ENCODE measurements at regions not wholly inside any gene's neighbourhood (a gene's known extent, or its start where the extent isn't known, plus 50 kb on each side); places are given as distances from the start of the nearest gene placed in this dataset.

- no peak for FAIRE-seq
Observed at GRCh38 chr10:62869958-62870357, 53.8 kb upstream of the EGR2 start.

GRCh38 chr10:62866941-62867340 is 50.8 kb upstream of the EGR2 start:
- FAIRE-seq: no peak

- no peak for FAIRE-seq
Observed at GRCh38 chr10:62866451-62866850, 50.3 kb upstream of the EGR2 start.

Data from islet of Langerhans (tissue), 1 donor.